A549 (cell line): ENCODE measurements at regions not wholly inside any gene's neighbourhood (a gene's known extent, or its start where the extent isn't known, plus 50 kb on each side); places are given as distances from the start of the nearest gene placed in this dataset.
A peak's percentile ranks its signal among the peaks of the same experiment; 100 is the strongest.

ENCODE experiments used
- ATAC-seq, 2 experiments: fragments of 200-7000 bp in 1 of 2; fragments of >200 bp in 1 of 2; cut with Nextera tagmentation in 1 of 2; cut with Tn5 transposase in 1 of 2; 3 replicates each; pipeline versions ENCODE4 v1.8.0 to v1.9.1; 2018 to 2020; ENCODE audit warnings: mild to moderate bottlenecking in 1 of 2, moderate library complexity in 1 of 2
- CTCF ChIA-PET: fragments of 300-600 bp; sonication (Branson Sonifier 250); formaldehyde crosslinking; extraction: SDS; loops from one replicate; lab custom pipeline; 2021; ENCODE audit warnings: antibody characterized with exemption, inconsistent platforms; lab: Yijun Ruan, JAX
- POLR2A ChIA-PET: fragments of 350-600 bp; formaldehyde crosslinking; extraction: SDS; loops from one replicate; lab custom pipeline; 2021; ENCODE audit warnings: antibody characterized with exemption, inconsistent platforms; lab: Yijun Ruan, JAX
- DNase-seq, 2 experiments: peaks; one replicate each; pipeline versions ENCODE4 v3.0.0 to v3.0.0-alpha.2; 2011 to 2016; ENCODE audit warnings: low read depth in 1 of 2, low spot score in 1 of 2
- FAIRE-seq: peaks from 2 replicates; lab custom pipeline; 2011; peaks lifted over from hg19 to GRCh38; lab: Jason Lieb, UNC
- H3K27ac ChIP-seq, 2 experiments: fragments of >200 bp; sonication (Bioruptor Twin); formaldehyde crosslinking; 3 replicates each; pipeline ENCODE4 v1.5.1; 2016 to 2017
- H3K4me1 ChIP-seq: fragments of >200 bp; sonication (Bioruptor Twin); formaldehyde crosslinking; 3 replicates; pipeline ENCODE4 v1.6.1; 2016
- H3K4me2 ChIP-seq: fragments of >200 bp; sonication (Bioruptor Twin); formaldehyde crosslinking; 3 replicates; pipeline ENCODE4 v1.6.1; 2016
- H3K4me3 ChIP-seq: fragments of >200 bp; sonication (Bioruptor Twin); formaldehyde crosslinking; 3 replicates; pipeline ENCODE4 v1.5.1; 2016
- H3K9me3 ChIP-seq: fragments of >200 bp; sonication (Bioruptor Twin); formaldehyde crosslinking; 3 replicates; pipeline ENCODE4 v1.6.1; 2016
- CEBPB ChIP-seq, 2 experiments: fragments of >200 bp in 1 of 2; sonication (Bioruptor Twin) in 1 of 2; formaldehyde crosslinking in 1 of 2; IDR thresholded peaks; 2 replicates each; pipeline ENCODE4 v1.6.1; 2012 to 2016
- CHD2 ChIP-seq: fragments of 150-350 bp; IDR thresholded peaks from 2 replicates; pipeline ENCODE4 v1.6.1; 2014; ENCODE audit warnings: low read length; ENCODE audit not compliant: partially characterized antibody
- ELK1 ChIP-seq: fragments of 150-350 bp; IDR thresholded peaks from 2 replicates; pipeline ENCODE4 v1.6.1; 2014; ENCODE audit warnings: low read depth, mild to moderate bottlenecking, low read length
- ESRRA ChIP-seq: fragments of 150-350 bp; IDR thresholded peaks from 2 replicates; pipeline ENCODE4 v1.6.1; 2014; ENCODE audit warnings: mild to moderate bottlenecking, low read length, borderline replicate concordance
- FOXS1 ChIP-seq: fragments of 250-450 bp; sonication (Bioruptor Pico); IDR thresholded peaks from 2 replicates; pipeline ENCODE4 v1.5.0; 2020; ENCODE audit warnings: mild to moderate bottlenecking, moderate library complexity
- GATA3 ChIP-seq: IDR thresholded peaks from 2 replicates; pipeline ENCODE4 v1.6.1; 2012; ENCODE audit warnings: borderline replicate concordance
- HDAC2 ChIP-seq: fragments of 200-600 bp; sonication (generic); IDR thresholded peaks from 2 replicates; pipeline ENCODE4 v1.6.1; 2016
- HOXA7 ChIP-seq: fragments of 250-450 bp; sonication (Bioruptor Pico); IDR thresholded peaks from 2 replicates; pipeline ENCODE4 v1.5.0; 2020; ENCODE audit warnings: mild to moderate bottlenecking, moderate library complexity
- HOXB13 ChIP-seq: fragments of 250-450 bp; sonication (Bioruptor Pico); IDR thresholded peaks from 2 replicates; pipeline ENCODE4 v1.5.0; 2020; ENCODE audit warnings: low read depth, mild to moderate bottlenecking, moderate library complexity
- JUN ChIP-seq, 2 experiments: fragments of >200 bp; sonication (Bioruptor Twin); formaldehyde crosslinking; IDR thresholded peaks; 2 replicates in 1 of 2; 3 replicates in 1 of 2; pipeline ENCODE4 v1.6.1; 2016 to 2017
- JUNB ChIP-seq: fragments of >200 bp; sonication (Bioruptor Twin); formaldehyde crosslinking; IDR thresholded peaks from 2 replicates; pipeline ENCODE4 v1.6.1; 2016
- KDM1A ChIP-seq: fragments of 200-600 bp; sonication (generic); IDR thresholded peaks from 2 replicates; pipeline ENCODE4 v1.6.1; 2016; ENCODE audit warnings: low read depth, mild to moderate bottlenecking
- MAFK ChIP-seq: fragments of 450-650 bp; IDR thresholded peaks from 2 replicates; pipeline ENCODE4 v1.6.1; 2014; ENCODE audit not compliant: partially characterized antibody
- MAZ ChIP-seq: fragments of 150-350 bp; IDR thresholded peaks from 2 replicates; pipeline ENCODE4 v1.6.1; 2014; ENCODE audit warnings: antibody characterized with exemption, low read depth, low read length, borderline replicate concordance
- NFE2L2 ChIP-seq: fragments of 150-350 bp; conservative IDR thresholded peaks from 2 replicates; pipeline ENCODE4 v1.6.1; 2014; ENCODE audit warnings: low read length
- NPAS2 ChIP-seq: fragments of 250-450 bp; sonication (Bioruptor Pico); IDR thresholded peaks from 2 replicates; pipeline ENCODE4 v1.8.0; 2022; ENCODE audit warnings: mild to moderate bottlenecking, moderate library complexity, borderline replicate concordance
- POLR2AphosphoS2 ChIP-seq: conservative IDR thresholded peaks from 2 replicates; pipeline ENCODE4 v1.6.1; 2012; ENCODE audit warnings: low read length, improper control_type of control experiment, inconsistent platforms
- RAD21 ChIP-seq, 2 experiments: fragments of >200 bp in 1 of 2; sonication (Bioruptor Twin) in 1 of 2; formaldehyde crosslinking in 1 of 2; IDR thresholded peaks in 1 of 2; conservative IDR thresholded peaks in 1 of 2; 2 replicates in 1 of 2; 3 replicates in 1 of 2; pipeline ENCODE4 v1.6.1; 2012 to 2018; ENCODE audit warnings: inconsistent platforms in 1 of 2
- RARB ChIP-seq: fragments of 250-450 bp; sonication (Bioruptor Pico); IDR thresholded peaks from 2 replicates; pipeline ENCODE4 v1.8.0; 2021; ENCODE audit warnings: mild to moderate bottlenecking, moderate library complexity
- RNF2 ChIP-seq: fragments of 200-600 bp; sonication (generic); IDR thresholded peaks from 2 replicates; pipeline ENCODE4 v1.6.1; 2016; ENCODE audit warnings: low read depth, mild to moderate bottlenecking, antibody characterized with exemption, moderate library complexity, borderline replicate concordance
- ZNF302 ChIP-seq: fragments of 250-450 bp; sonication (Bioruptor Pico); IDR thresholded peaks from 2 replicates; pipeline ENCODE4 v1.9.0; 2021; ENCODE audit warnings: inconsistent platforms, mild to moderate bottlenecking, moderate library complexity
- WGBS: methylation state at CpG from one replicate; pipeline ENCODE4 v1.1.6; 2017; ENCODE audit errors: missing lambda C conversion rate; 5-methylcytosine and 5-hydroxymethylcytosine counted together

GRCh38 chr1:234715252-234716014 lies 105.5 kb upstream of the IRF2BP2 start:
- CTCF ChIA-PET, result interaction anchor here (0.6 to 1.7 kb wide), 9 partner anchors 8 to 1703 kb away, joined by 3 to 6 read pairs (median 3); no protein-coding TSS in a partner anchor
- H3K9me3 ChIP-seq, result no peaks in the 10 kb centered on the region
- 85% methylated on average over 10 of the region's 10 CpGs for WGBS
- no peak for DNase-seq
- POLR2A ChIA-PET, result no interaction called here
- peak overlapping the region in 1 of 2 experiments; percentile 55; a peak in 2 of 6 replicates for H3K27ac ChIP-seq
- H3K4me2 ChIP-seq, result no peak overlapping the region
- 0 out of 3 replicates have a peak, but pooled peaks cover 3% of the 10 kb centered on the region for H3K4me1 ChIP-seq
- no peak overlapping the region for H3K4me3 ChIP-seq
- no peak for FAIRE-seq
- no peak for ATAC-seq
- TF ChIP-seq FOXS1 (no peak), ELK1 (no peak), MAZ (no peak)

- 0 out of 3 replicates have a peak, but pooled peaks cover 3% of the 10 kb centered on the region for H3K4me1 ChIP-seq
- no peak for TF ChIP-seq HOXB13
- no peak for TF ChIP-seq ZNF302 (CRISPR knock-in tag)
- TF ChIP-seq RAD21 (conservative IDR thresholded peaks at IDR 0.05 in 1 of 2, IDR thresholded peaks at IDR 0.05 in 1 of 2), result no peak
- no peak for TF ChIP-seq ESRRA
- no peak for TF ChIP-seq RNF2
- TF ChIP-seq KDM1A, result no peak
- no peak for TF ChIP-seq POLR2AphosphoS2
- TF ChIP-seq HDAC2, result no peak
- TF ChIP-seq GATA3, result no peak
- no peak for TF ChIP-seq RARB
- no peak for TF ChIP-seq NFE2L2
- no peak for TF ChIP-seq JUNB
- no peak for TF ChIP-seq HOXA7 (CRISPR knock-in tag)
- TF ChIP-seq JUN (IDR thresholded peaks at IDR 0.05), result no peak
- no peak for TF ChIP-seq MAFK
- no peak for TF ChIP-seq NPAS2
- no peak for TF ChIP-seq CHD2
- TF ChIP-seq FOXS1, result no peak
- TF ChIP-seq CEBPB (IDR thresholded peaks at IDR 0.05), result no peak
- TF ChIP-seq, all 56 proteins: peak for 0
- ATAC-seq (no peak), FAIRE-seq (no peak), DNase-seq (no peak)
- WGBS, result 92% methylated on average over 5 of the region's 5 CpGs
- Histone ChIP-seq H3K4me3 (no peak overlapping the region), H3K27ac (peak overlapping the region in 1 of 2 experiments; percentile 47; a peak in 2 of 6 replicates), H3K9me3 (no peaks in the 10 kb centered on the region), H3K4me2 (no peak overlapping the region)
- ChIA-PET POLR2A (no interaction called here), CTCF (interaction anchor here (1.0 to 2.7 kb wide), 5 partner anchors 9 to 370 kb away, joined by 3 to 8 read pairs (median 4); no protein-coding TSS in a partner anchor)
Measured at GRCh38 chr1:234713859-234714258, 103.9 kb upstream of the IRF2BP2 start.

- 0 out of 3 replicates have a peak, but pooled peaks cover 3% of the 10 kb centered on the region for H3K4me1 ChIP-seq
- H3K4me2 ChIP-seq, result no peak overlapping the region
- DNase-seq (no peak), ATAC-seq (no peak), FAIRE-seq (no peak)
- WGBS, result 88% methylated on average over 11 of the region's 11 CpGs
- no peak overlapping the region for H3K4me3 ChIP-seq
- POLR2A ChIA-PET, result no interaction called here
- TF ChIP-seq ELK1 (no peak), NPAS2 (no peak)
- H3K9me3 ChIP-seq, result no peaks in the 10 kb centered on the region
- H3K27ac ChIP-seq, result 0 out of 6 replicates have a peak overlapping the region, but pooled peaks of 1 of the 2 experiments have one; percentile 10
- CTCF ChIA-PET, result interaction anchor here (1.3 to 2.7 kb wide), 5 partner anchors 8 to 370 kb away, joined by 4 to 8 read pairs (median 5); no protein-coding TSS in a partner anchor
Measured at GRCh38 chr1:234713440-234713839, 103.5 kb upstream of the IRF2BP2 start.
